ENCODE measurements at regions not wholly inside any gene's neighbourhood (a gene's known extent, or its start where the extent isn't known, plus 50 kb on each side); places are given as distances from the start of the nearest gene placed in this dataset.
"Not testable (repeated sequence)": the region's sequence is repeated elsewhere in the genome, so short reads cannot be mapped to it uniquely, and the experiment has no call there.

GRCh38 chr5:163306421-163306820 is 131.0 kb upstream of the CCNG1 start:
- DNase-seq: no peak

GRCh38 chr5:163309914-163310313 is 127.5 kb upstream of the CCNG1 start:
- DNase-seq: no peak

GRCh38 chr5:163310997-163311396 is 126.4 kb upstream of the CCNG1 start:
- DNase-seq: no peak

- DNase-seq: no peak
Observed at GRCh38 chr5:163312598-163312997, 124.8 kb upstream of the CCNG1 start.

GRCh38 chr5:163313049-163313448 is 124.3 kb upstream of the CCNG1 start:
- DNase-seq: not testable (repeated sequence)

- DNase-seq: not testable (repeated sequence)
Observed at GRCh38 chr5:163316374-163316773, 121.0 kb upstream of the CCNG1 start.

- no peak for DNase-seq
Observed at GRCh38 chr5:163318707-163319106, 118.7 kb upstream of the CCNG1 start.

- DNase-seq: no peak
Observed at GRCh38 chr5:163321511-163321910, 115.9 kb upstream of the CCNG1 start.

GRCh38 chr5:163330723-163331668 is 106.4 kb upstream of the CCNG1 start:
- DNase-seq: no peak

- not testable (repeated sequence) for DNase-seq
Observed at GRCh38 chr5:163336074-163336473, 101.3 kb upstream of the CCNG1 start.

GRCh38 chr5:163339148-163339547 is 98.2 kb upstream of the CCNG1 start:
- DNase-seq: no peak

GRCh38 chr5:163340378-163340777 is 97.0 kb upstream of the CCNG1 start:
- DNase-seq: not testable (repeated sequence)

GRCh38 chr5:163342306-163342705 is 95.1 kb upstream of the CCNG1 start:
- DNase-seq: no peak

GRCh38 chr5:163345216-163345615 is 92.2 kb upstream of the CCNG1 start:
- no peak for DNase-seq

GRCh38 chr5:163347671-163348070 is 89.7 kb upstream of the CCNG1 start:
- DNase-seq: peak in 1 of 4 experiments; percentile 0

- DNase-seq: no peak
Observed at GRCh38 chr5:163350083-163350482, 87.3 kb upstream of the CCNG1 start.

GRCh38 chr5:163352531-163352930 is 84.9 kb upstream of the CCNG1 start:
- no peak for DNase-seq

- not testable (repeated sequence) for DNase-seq
Observed at GRCh38 chr5:163355811-163356210, 81.6 kb upstream of the CCNG1 start.

GRCh38 chr5:163357636-163358035 is 79.8 kb upstream of the CCNG1 start:
- no peak for DNase-seq

- DNase-seq: no peak
Observed at GRCh38 chr5:163360656-163361055, 76.7 kb upstream of the CCNG1 start.

- DNase-seq: no peak
Observed at GRCh38 chr5:163361450-163361849, 75.9 kb upstream of the CCNG1 start.

GRCh38 chr5:163362840-163363371 is 74.5 kb upstream of the CCNG1 start:
- DNase-seq: no peak

- DNase-seq: no peak
Observed at GRCh38 chr5:163363389-163363788, 74.0 kb upstream of the CCNG1 start.

GRCh38 chr5:163366757-163367156 is 70.6 kb upstream of the CCNG1 start:
- DNase-seq: no peak

Data from activated naive CD4-positive, alpha-beta T cell (primary cell).